ENCODE measurements at regions not wholly inside any gene's neighbourhood (a gene's known extent, or its start where the extent isn't known, plus 50 kb on each side); places are given as distances from the start of the nearest gene placed in this dataset.

- TF ChIP-seq ZHX1 (conservative IDR thresholded peaks at IDR 0.05; ENCODE audit: low read length) = no peak
- TF ChIP-seq MCM3 (IDR thresholded peaks at IDR 0.05) = no peak
These were observed 312.2 kb downstream of the SPATA17 start (continued) for GRCh38 chr1:217943361-217943760.

GRCh38 chr1:217944550-217944949 is 313.4 kb downstream of the SPATA17 start:
- no peak overlapping the region for H3K27ac ChIP-seq (ENCODE audit: extremely low read depth, low read depth, low read length)
- no peaks in the 10 kb centered on the region for H3K36me3 ChIP-seq (ENCODE audit: control insufficient read depth, insufficient read depth, low read length)
- CTCF ChIA-PET (ENCODE audit: low intra/inter-chr PET ratio) = no interaction called here
- no peaks in the 10 kb centered on the region for H3K9me1 ChIP-seq (ENCODE audit: control insufficient read depth, insufficient read depth, low read length)
- H3K4me2 ChIP-seq (ENCODE audit: insufficient read depth, low read length) = no peak overlapping the region
- 0% methylated on average over 6 of the region's 6 CpGs for WGBS (ENCODE audit: insufficient coverage, low coverage, missing lambda C conversion rate)
- H3K4me3 ChIP-seq = no peak overlapping the region
- no TSS peak for BruUV-seq (replicated peaks)
- intact Hi-C loops (cut with micrococcal nuclease) (no loop called here), in situ Hi-C loops (cut with MboI) (no loop called here)
- ATAC-seq (no peak), DNase-seq (ENCODE audit: extremely low read depth in 1 of 4, low spot score in 3 of 4) (no peak), FAIRE-seq (no peak)
- no peaks in the 10 kb centered on the region; the same call in 1 of the 2 replicates for H3K9me3 ChIP-seq (replicated peaks; ENCODE audit: control insufficient read depth, insufficient read depth, low read depth, low read length)
- H2AFZ ChIP-seq (ENCODE audit: low read depth, low read length) = no peak overlapping the region
- POLR2A ChIA-PET = no interaction called here
- no peaks in the 10 kb centered on the region for H3K27me3 ChIP-seq (ENCODE audit: control insufficient read depth in 2 of 2, insufficient read depth in 2 of 2, low read length in 2 of 2)
- TF ChIP-seq CTCFL (IDR thresholded peaks at IDR 0.05; ENCODE audit: borderline replicate concordance, insufficient read depth, low read depth, low read length, poor library complexity, severe bottlenecking) (no peak), AFF4 (CRISPR knock-in tag; IDR thresholded peaks at IDR 0.05) (no peak), SIRT6 (IDR thresholded peaks at IDR 0.05; ENCODE audit: low read depth, low read length) (no peak), ELF2 (CRISPR knock-in tag; IDR thresholded peaks at IDR 0.05) (no peak), GABPA (tag; conservative IDR thresholded peaks at IDR 0.05; ENCODE audit: low read depth) (no peak)
- no peaks in the 10 kb centered on the region for H4K20me1 ChIP-seq (replicated peaks; ENCODE audit: control insufficient read depth, insufficient read depth, low read length)
- no peak overlapping the region for H3K9ac ChIP-seq (ENCODE audit: insufficient read depth in 1 of 2, low read depth in 2 of 2, low read length in 2 of 2)
- no peaks in the 10 kb centered on the region for H3K4me1 ChIP-seq (replicated peaks in 1 of 2; ENCODE audit: control insufficient read depth in 2 of 2, insufficient read depth in 2 of 2, low read length in 2 of 2)
- no peaks in the 10 kb centered on the region for H3K79me2 ChIP-seq (ENCODE audit: control insufficient read depth, insufficient read depth, low read length)

Measured in K562 (cell line).